PFSK-1 (cell line): ENCODE measurements at regions not wholly inside any gene's neighbourhood (a gene's known extent, or its start where the extent isn't known, plus 50 kb on each side); places are given as distances from the start of the nearest gene placed in this dataset.

Experiments
- FOXP2 ChIP-seq: optimal IDR thresholded peaks from 2 replicates; pipeline ENCODE3; 2011; ENCODE audit warnings: borderline replicate concordance, control low read depth, inconsistent platforms; ENCODE audit not compliant: insufficient read depth; ENCODE audit errors: extremely low read length, extremely low read depth
- POLR2AphosphoS5 ChIP-seq: IDR thresholded peaks from 2 replicates; pipeline ENCODE4 v1.6.1; 2012; ENCODE audit warnings: low read depth, mild to moderate bottlenecking, control low read depth, low read length, moderate library complexity
- SIN3A ChIP-seq: IDR thresholded peaks from 2 replicates; pipeline ENCODE4 v1.6.1; 2012; ENCODE audit warnings: mild to moderate bottlenecking, low read length, moderate library complexity, borderline replicate concordance; ENCODE audit not compliant: insufficient read depth
- TAF1 ChIP-seq: IDR thresholded peaks from 2 replicates; pipeline ENCODE4 v1.6.1; 2012; ENCODE audit warnings: low read length, control low read depth, borderline replicate concordance; ENCODE audit not compliant: insufficient read depth
- TF ChIP-seq, protein P1 (sequence below), 2 experiments: IDR thresholded peaks; 2 replicates each; pipeline versions ENCODE4 v1.6.1 to v1.8.0; 2011 to 2012; ENCODE audit warnings: low read depth in 2 of 2, low read length in 2 of 2, control low read depth in 1 of 2, inconsistent platforms in 1 of 2, mild to moderate bottlenecking in 1 of 2, moderate library complexity in 1 of 2; ENCODE audit not compliant: insufficient read depth in 1 of 2

DNA sequence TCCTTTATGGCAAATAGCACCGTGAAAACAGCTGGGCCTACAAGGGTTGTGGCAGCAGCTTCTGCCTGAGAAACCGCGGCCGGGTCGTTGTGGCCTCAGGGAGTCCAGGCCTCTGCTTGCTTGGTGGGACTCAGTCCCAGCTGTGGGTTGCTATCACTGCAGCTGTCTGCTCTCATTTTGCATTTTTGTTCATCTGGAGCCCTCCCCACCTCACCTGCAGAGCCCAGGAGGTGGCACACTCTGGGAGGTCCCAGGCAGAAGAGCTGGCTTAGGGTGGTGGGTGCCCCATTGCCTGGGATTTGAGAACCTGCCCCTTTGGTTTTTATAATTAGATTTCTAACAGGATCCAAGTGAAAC is 138.4 kb downstream of the GADD45G start:
- no peak for TF ChIP-seq FOXP2
- TF ChIP-seq POLR2AphosphoS5: no peak
- TF ChIP-seq TAF1: no peak
- TF ChIP-seq SIN3A: no peak
- TF ChIP-seq, protein P1, sequence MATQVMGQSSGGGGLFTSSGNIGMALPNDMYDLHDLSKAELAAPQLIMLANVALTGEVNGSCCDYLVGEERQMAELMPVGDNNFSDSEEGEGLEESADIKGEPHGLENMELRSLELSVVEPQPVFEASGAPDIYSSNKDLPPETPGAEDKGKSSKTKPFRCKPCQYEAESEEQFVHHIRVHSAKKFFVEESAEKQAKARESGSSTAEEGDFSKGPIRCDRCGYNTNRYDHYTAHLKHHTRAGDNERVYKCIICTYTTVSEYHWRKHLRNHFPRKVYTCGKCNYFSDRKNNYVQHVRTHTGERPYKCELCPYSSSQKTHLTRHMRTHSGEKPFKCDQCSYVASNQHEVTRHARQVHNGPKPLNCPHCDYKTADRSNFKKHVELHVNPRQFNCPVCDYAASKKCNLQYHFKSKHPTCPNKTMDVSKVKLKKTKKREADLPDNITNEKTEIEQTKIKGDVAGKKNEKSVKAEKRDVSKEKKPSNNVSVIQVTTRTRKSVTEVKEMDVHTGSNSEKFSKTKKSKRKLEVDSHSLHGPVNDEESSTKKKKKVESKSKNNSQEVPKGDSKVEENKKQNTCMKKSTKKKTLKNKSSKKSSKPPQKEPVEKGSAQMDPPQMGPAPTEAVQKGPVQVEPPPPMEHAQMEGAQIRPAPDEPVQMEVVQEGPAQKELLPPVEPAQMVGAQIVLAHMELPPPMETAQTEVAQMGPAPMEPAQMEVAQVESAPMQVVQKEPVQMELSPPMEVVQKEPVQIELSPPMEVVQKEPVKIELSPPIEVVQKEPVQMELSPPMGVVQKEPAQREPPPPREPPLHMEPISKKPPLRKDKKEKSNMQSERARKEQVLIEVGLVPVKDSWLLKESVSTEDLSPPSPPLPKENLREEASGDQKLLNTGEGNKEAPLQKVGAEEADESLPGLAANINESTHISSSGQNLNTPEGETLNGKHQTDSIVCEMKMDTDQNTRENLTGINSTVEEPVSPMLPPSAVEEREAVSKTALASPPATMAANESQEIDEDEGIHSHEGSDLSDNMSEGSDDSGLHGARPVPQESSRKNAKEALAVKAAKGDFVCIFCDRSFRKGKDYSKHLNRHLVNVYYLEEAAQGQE (IDR thresholded peaks at IDR 0.05; ENCODE audit: insufficient read depth in 1 of 2, low read depth in 2 of 2, low read length in 2 of 2): no peak

DNA sequence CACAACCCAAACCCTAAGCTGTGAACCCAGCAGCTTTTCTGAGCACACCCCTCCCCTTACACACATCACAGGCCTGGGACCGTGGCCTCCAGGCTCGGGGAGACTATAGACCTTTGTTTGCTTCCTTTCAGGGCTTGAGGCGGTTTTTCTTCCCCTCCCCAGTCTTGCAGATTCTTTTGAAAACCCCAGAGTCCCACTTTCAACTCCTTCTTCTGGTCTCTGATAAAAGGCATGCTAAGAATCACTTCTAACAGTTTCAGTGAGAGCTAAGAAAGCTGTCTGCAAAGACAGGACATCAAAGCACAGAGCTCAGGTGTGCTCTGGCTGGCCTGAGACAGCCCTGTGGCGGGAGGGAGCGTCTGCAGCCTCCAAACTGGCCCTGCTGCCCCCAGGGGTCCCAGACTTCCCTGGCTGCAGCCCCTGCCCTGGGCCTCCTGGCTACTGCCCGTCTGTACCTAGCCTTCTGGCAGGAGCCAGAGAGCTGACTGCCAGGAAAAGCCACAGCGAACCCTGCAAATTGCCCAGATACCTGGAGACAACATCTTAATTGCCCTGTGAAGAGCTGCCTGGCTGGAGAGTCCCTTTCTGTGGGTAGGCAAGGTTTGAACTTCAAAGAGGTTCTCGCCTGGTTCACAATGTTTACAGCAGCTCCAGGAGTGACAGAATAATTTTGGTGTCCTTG is 138.9 kb downstream of the GADD45G start:
- TF ChIP-seq TAF1: no peak

DNA sequence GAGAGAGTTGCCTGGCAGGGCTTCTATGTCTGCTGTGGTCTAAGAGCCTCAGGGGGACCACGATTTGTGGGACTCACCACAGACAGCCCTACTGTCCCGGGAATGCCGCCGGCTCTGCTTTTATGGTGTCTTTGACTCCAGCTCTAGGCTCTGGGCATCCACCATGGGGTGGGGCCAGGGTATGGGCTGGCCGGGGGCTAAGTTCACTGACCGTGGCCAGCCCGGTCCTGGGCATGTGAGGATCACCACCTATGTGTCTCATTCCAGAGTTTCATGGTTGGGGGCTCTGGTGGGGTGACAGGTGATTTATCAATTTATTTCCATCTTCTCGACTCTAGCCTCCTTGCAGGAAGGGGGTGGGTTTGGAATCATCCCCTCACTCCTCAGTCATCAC is 139.4 kb downstream of the GADD45G start:
- TF ChIP-seq SIN3A (no peak), TAF1 (no peak), POLR2AphosphoS5 (no peak), FOXP2 (no peak)
- TF ChIP-seq, protein P1 (IDR thresholded peaks at IDR 0.05; ENCODE audit: insufficient read depth in 1 of 2, low read depth in 2 of 2, low read length in 2 of 2): no peak

DNA sequence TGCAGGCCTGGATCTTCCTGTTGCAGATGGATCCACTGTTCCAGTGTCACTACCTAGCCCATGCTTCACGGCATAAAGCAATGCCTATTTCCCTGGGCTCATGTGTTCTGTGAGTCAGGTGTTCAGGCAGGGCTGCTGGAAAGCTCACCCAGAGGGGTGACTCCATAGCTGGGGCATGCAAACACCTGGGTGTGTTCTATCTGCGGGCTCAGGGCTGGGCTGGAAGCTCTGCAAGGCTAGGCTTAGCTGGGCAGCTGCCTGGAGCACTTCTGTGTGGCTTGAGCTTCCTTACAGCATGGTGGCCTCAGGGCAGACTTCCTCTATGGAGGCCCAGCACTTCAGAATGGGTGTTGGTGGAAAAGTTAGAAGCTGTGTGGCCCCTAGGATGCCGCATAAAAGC is 139.9 kb downstream of the GADD45G start:
- TF ChIP-seq, protein P1 (IDR thresholded peaks at IDR 0.05; ENCODE audit: insufficient read depth in 1 of 2, low read depth in 2 of 2, low read length in 2 of 2): no peak
- TF ChIP-seq FOXP2 (no peak), TAF1 (no peak), POLR2AphosphoS5 (no peak), SIN3A (no peak)

DNA sequence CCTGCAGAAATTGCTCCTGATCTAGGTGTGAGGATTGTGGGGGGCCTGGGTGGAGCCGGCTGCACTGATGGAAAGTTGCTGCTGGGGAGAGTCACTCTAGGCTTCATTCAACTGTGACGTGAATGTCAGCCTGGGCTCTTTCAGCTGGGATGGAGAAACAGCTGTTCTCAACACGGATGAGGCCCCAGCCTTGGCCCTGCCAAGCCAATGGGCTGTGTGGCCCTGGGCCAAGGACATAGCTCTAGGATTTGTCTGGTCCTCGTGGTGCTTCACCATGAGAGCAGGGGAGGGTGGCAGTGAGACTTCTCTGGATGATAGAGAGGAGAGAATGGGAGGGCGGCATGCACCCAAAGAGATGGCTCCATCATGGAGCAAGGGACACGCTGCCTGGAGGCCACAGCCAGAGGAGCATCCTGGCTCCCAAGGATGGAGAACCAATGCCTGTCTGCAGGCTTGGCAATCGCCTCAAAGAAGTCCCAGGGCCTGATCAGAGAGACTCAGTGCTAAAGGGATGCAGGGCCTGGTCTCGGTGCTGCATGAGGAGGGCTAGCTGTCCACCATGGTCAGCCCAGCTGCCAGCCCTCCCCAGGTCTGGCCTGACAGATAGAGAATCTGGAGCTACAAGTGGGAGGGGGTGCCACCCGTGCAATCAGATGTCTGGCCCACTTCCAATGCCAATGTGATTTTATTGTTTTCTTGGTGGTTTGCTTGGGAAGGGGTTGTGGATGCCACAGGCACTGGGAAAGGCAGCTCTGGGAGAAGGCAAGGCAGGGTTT is 141.0 kb downstream of the GADD45G start:
- no peak for TF ChIP-seq POLR2AphosphoS5
- no peak for TF ChIP-seq SIN3A
- no peak for TF ChIP-seq TAF1
- no peak for TF ChIP-seq FOXP2
- TF ChIP-seq, protein P1 (IDR thresholded peaks at IDR 0.05; ENCODE audit: insufficient read depth in 1 of 2, low read depth in 2 of 2, low read length in 2 of 2): no peak
